ENCODE measurements at regions not wholly inside any gene's neighbourhood (a gene's known extent, or its start where the extent isn't known, plus 50 kb on each side); places are given as distances from the start of the nearest gene placed in this dataset.
A peak's percentile ranks its signal among the peaks of the same experiment; 100 is the strongest.
"Not testable (repeated sequence)": the region's sequence is repeated elsewhere in the genome, so short reads cannot be mapped to it uniquely, and the experiment has no call there.

DNA sequence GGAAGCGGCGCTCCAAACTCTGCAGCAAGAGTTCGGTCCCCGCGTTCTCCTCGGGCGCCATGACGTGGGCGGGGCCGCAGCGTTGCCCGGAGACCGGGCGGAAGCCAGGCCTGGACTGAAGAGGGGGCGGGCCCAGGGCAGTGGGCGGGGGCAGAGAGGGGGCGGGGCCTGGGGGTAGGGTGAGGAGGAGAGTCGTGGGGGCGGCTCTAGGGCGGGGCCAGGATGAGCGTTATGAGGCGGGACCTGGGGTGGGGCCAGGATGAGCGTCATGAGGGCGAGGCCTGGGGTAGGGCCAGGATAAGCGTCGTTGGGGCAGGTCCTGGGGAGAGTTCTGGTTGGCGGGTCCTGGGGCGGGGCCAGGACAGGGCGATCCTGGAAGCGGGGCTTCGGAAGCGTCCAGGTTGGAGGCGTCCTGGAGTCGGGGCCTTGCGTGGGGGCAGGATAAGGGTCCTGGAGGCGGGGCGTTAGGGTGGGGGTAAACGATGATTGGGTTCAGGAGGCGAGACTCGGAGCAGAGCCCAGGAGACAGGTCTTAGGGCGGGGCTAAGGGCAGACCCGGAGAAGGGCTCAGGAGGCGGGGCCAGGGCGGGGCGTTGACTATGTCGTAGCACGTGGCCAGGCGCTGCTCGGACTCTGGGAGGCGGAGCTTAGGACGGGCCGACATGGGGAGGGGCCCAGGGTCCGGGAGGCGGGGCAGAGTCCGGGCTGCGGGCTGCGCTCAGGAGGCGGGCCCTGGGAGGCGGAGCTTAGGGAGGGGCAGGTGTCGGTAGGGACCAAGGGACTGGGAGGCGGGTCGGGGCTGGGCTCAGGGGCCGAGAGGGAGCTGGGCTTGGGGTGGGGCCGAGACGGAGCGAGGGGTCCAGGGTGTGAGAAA, 131.1 kb upstream of the ALDH3B2 start:
- not testable (repeated sequence) for H3K36me3 ChIP-seq; H3K27me3 ChIP-seq (replicated peaks)
- H3K27ac ChIP-seq, result peak overlapping the region; percentile 89

DNA sequence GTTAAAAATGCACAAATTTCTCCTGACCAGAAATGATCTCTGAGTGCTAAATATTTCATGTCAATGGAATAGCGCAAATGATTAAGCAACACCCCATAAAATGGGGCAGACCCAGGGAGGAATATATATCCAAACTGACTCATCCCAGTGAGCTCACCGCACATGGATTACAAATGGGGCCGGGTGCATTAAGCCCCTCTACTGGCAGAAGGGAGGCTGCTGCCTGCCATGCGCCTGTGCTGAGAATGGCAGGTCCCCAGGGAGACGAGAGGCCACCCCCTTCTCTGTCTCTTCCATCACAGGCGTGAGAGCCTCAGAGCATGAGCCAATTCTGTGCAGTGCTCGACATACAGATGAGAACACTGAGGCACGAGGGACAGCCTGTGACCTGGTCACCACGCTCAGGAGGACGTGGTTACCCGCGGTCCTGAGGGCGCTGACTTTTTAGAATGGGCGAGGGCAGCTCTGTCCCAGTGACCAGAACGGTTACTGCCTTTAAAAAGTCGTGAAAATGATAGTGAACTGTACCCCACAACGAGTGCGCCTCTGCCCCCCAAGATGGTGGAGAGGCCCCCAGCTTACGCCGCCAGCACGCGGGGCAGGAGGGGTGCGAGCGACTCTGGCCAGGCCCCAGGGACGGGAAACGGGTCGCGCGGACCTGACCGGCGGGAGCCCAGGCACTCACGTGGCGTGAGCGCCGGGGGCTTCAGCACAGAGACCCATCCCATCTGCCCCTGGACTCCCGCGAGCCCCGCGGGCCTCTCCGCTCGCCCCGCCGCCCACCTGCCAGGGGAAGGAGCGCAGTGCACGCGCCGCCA, 130.2 kb upstream of the ALDH3B2 start:
- H3K27ac ChIP-seq, result peak overlapping the region; percentile 21; the same call in 1 of the 2 replicates
- peak; percentile 87 to 91 for DNase-seq (ENCODE audit: low read depth in 1 of 2, low spot score in 2 of 2)
- H3K36me3 ChIP-seq; H3K27me3 ChIP-seq (replicated peaks); H3K9me3 ChIP-seq (replicated peaks): not testable (repeated sequence)
- H3K4me3 ChIP-seq, result peak overlapping the region; percentile 44
- peaks cover 13% of the 10 kb centered on the region for H3K4me1 ChIP-seq (replicated peaks)

More for the DNA sequence above, 131.1 kb upstream of the ALDH3B2 start:
- peaks cover 13% of the 10 kb centered on the region for H3K4me1 ChIP-seq (replicated peaks)
- not testable (repeated sequence) for H3K9me3 ChIP-seq (replicated peaks)
- peak overlapping the region; percentile 44 for H3K4me3 ChIP-seq
- DNase-seq (ENCODE audit: low read depth in 1 of 2, low spot score in 2 of 2), result peak; percentile 98 to 100

DNA sequence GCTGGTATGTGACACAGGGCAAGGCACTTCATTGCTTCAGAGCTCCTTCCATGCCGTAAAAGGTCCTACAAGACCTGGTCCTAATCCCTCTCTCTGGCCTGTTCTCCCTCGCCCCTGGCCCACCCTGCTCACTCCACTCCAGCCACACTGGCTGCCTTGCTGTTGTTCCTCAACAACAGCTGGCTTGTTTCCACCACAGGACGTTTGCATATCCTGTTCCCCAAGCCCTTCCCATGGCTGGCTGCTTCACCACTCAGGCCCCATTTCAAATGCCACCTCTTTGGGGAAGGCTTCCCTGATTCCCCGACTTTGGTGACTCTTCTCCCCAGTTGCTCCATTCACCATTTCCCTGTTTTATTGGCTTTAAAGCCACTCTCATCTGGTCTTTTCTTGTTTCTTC, 129.1 kb upstream of the ALDH3B2 start:
- not testable (repeated sequence) for H3K4me3 ChIP-seq; H3K9me3 ChIP-seq (replicated peaks); H3K36me3 ChIP-seq; H3K4me1 ChIP-seq (replicated peaks); H3K27me3 ChIP-seq (replicated peaks); H3K27ac ChIP-seq; DNase-seq (ENCODE audit: low read depth in 1 of 2, low spot score in 2 of 2)

DNA sequence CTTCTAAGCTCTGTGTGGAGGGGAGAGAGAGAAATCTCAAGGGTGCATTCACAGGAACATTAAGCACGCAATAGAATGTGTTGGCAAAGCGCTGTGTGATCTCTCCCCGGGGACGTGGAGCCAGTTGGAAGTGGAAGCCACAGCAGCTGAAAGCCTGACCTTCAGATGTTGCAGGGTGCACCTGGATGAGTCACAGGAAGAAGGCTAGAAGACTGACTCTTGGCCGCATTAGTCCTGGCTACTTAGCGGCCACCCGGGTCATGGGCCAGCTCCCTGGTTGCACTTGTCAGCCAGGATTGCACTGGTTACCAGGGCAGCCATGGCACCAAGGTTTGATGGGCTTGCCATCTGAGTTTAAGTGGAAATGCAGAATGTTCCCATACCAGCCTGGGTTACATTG, 128.6 kb upstream of the ALDH3B2 start:
- H3K27me3 ChIP-seq (replicated peaks); H3K4me3 ChIP-seq; H3K27ac ChIP-seq; DNase-seq (ENCODE audit: low read depth in 1 of 2, low spot score in 2 of 2); H3K9me3 ChIP-seq (replicated peaks); H3K4me1 ChIP-seq (replicated peaks); H3K36me3 ChIP-seq: not testable (repeated sequence)

DNA sequence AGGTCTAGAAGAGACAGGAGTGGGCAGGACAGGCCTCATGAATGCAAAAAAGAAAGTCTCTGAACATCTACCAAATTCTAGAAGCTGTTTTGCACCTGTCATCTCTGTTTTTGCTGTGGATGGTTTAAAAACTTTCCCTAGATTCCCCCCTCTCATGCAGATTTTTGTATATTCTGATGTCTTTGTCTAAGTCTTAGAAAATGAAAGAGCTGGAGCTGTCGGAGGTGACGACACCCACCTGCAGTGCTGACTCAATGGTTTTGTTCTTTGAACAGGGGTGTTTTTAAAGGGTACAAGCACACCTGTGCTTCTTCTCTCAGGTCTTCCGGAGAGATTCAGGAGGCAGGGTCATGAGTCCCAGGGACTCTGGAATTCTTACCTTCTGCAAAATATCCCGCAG, 128.2 kb upstream of the ALDH3B2 start:
- H3K27me3 ChIP-seq (replicated peaks); H3K27ac ChIP-seq; H3K36me3 ChIP-seq; H3K4me3 ChIP-seq; H3K9me3 ChIP-seq (replicated peaks); DNase-seq (ENCODE audit: low read depth in 1 of 2, low spot score in 2 of 2): not testable (repeated sequence)
- H3K4me1 ChIP-seq (replicated peaks), result peaks cover 13% of the 10 kb centered on the region

DNA sequence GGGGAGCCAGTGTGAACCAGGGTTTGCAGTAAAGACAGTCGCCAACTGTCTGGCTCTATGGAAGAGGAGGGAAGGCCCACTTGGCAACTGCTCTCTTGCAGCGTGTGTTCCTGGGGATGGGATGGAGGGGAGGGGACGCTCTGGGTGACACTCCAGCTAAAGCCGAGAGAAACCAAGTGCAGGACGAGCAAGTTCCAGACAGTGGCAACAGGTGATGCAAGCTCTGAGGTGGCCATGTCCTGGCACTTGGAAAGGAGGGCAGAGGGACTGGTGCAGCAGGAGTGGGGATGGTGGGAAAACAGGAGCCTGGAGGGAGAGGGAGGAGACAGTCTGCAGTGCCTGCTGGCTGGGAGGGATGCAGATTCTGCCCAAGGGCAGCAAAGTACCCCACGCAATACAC, 127.0 kb upstream of the ALDH3B2 start:
- not testable (repeated sequence) for H3K27ac ChIP-seq; H3K4me3 ChIP-seq; H3K27me3 ChIP-seq (replicated peaks); H3K36me3 ChIP-seq; H3K9me3 ChIP-seq (replicated peaks); DNase-seq (ENCODE audit: low read depth in 1 of 2, low spot score in 2 of 2)
- peaks cover 13% of the 10 kb centered on the region for H3K4me1 ChIP-seq (replicated peaks)

DNA sequence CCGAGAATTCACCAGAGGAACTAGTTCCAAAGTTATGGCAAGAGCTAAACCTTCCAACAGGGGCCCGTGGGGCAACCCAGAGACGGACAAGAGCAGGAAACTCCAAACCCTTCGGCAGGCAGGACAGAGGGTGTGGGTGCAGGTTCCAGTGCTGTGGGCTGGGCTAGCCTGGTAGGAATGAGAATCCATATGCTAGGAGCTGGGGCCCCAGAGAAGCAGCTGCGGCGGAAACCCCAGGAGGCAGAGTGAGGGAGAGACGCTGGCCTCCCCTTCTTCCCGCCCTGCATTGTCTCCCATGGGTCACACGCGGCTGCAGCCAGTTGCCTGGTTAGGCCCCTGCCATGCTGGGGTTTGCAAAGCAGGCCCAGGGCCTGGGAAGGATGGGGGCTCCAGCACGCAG, 126.2 kb upstream of the ALDH3B2 start:
- not testable (repeated sequence) for DNase-seq (ENCODE audit: low read depth in 1 of 2, low spot score in 2 of 2); H3K36me3 ChIP-seq; H3K4me3 ChIP-seq; H3K9me3 ChIP-seq (replicated peaks); H3K27ac ChIP-seq; H3K27me3 ChIP-seq (replicated peaks)
- H3K4me1 ChIP-seq (replicated peaks), result peaks cover 13% of the 10 kb centered on the region

DNA sequence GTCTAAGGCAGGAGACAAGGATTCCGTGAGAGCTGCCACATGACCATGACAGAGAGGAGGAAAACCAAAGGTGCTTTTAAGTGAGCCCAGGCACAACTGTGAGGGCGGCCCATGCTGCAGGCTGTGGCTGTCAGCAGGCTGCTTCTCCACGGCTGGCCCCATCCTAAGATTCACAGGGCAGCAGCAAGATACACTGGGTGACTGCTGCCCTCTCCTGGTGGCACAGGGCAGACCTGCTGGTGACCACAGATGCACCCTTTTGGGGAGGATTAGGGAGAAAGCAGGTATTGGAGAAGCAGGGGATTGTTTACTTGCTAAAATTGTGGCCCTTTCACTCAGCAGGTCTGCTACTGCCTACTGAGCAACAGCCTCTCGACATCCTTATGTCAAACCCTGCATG, 125.4 kb upstream of the ALDH3B2 start:
- not testable (repeated sequence) for H3K27me3 ChIP-seq (replicated peaks); H3K4me3 ChIP-seq; H3K27ac ChIP-seq; H3K36me3 ChIP-seq; H3K9me3 ChIP-seq (replicated peaks)
- DNase-seq (ENCODE audit: low read depth in 1 of 2, low spot score in 2 of 2), result peak in 1 of 2 experiments; percentile 20
- peaks cover 13% of the 10 kb centered on the region for H3K4me1 ChIP-seq (replicated peaks)

DNA sequence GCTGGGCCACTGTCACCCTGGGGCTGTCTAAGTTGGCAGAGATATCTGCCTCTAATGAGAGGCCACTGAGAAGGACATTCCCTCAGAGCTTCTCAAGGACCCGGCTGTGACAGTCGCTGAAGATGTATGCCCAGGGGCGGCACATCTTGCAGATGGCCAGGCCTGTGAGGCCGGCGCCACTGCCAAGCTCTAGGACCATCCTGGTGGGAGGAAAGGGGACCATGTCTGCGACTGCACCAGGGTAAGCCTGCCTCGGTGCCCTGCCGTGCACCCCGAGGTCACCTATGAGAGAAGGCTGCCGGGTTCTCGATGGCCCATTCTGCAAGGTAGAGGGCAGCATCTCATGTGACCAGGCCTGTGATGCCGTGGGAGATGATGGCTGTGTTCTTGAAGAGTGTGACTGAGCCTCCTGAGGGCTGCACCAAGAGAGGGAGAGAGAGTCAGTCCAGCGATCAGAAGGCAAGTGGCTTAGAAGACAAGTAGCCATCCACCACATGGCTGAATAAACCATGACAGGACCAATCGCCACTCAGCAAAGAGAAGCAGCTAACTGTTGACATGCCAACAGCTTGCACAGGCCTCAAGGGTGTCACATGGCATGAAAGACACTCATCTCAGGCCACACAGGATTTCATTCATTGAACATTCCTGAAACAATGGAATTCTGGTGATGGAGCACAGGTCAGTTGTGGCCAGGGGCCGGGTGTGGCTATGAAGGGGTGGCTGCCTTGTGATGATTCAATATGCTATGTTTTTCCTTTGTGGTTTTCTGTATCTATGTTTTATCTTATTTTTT, 123.5 kb upstream of the ALDH3B2 start:
- not testable (repeated sequence) for H3K27me3 ChIP-seq (replicated peaks); H3K4me3 ChIP-seq; H3K4me1 ChIP-seq (replicated peaks); H3K27ac ChIP-seq; H3K9me3 ChIP-seq (replicated peaks); H3K36me3 ChIP-seq
- DNase-seq (ENCODE audit: low read depth in 1 of 2, low spot score in 2 of 2), result peak; percentile 85 to 93

DNA sequence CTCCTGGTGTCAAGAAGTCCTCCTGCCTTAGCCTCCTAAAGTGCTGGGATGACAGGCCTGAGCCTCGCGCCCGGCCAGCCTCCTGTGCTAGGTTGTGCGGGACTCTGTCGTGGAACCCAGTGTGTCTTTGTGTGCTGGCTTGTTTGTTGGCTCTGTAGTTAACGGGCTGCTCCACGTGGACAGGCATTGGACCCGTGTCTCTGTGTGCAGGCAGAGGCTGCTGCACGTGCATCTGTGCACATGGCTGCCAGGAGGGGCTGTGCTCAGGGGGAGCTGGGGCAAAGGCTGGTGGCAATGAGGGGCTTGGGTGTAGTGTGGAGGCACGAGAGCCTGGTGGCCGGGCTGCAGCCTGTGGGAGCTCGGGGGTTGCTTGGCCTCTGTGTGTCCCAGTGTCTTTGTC, 121.3 kb upstream of the ALDH3B2 start:
- Histone ChIP-seq H3K4me3 (no peak overlapping the region), H3K36me3 (no peaks in the 10 kb centered on the region), H3K4me1 (replicated peaks) (peaks cover 8% of the 10 kb centered on the region), H3K27me3 (replicated peaks) (peaks cover 5% of the 10 kb centered on the region; the same call in 1 of the 2 replicates), H3K9me3 (replicated peaks) (no peaks in the 10 kb centered on the region), H3K27ac (no peak overlapping the region)
- DNase-seq (ENCODE audit: low read depth in 1 of 2, low spot score in 2 of 2), result no peak

DNA sequence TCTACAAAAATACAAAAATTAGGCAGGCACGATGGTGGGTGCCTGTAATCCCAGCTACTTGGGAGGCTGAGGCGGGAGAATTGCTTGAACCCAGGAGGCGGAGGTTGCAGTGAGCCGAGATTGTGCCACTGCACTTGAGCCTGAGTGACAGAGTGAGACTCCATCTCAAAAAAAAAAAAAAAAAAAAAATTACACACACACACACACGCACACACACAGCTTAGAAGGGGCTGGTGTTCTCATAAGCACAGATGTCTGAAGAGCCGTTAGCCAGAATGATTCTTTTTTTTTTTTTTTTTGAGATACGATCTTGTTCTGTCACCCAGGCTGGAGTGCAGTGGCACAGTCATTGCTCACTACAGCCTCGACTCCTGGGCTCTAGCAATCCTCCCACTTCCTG, 119.3 kb upstream of the ALDH3B2 start:
- H3K4me3 ChIP-seq; DNase-seq (ENCODE audit: low read depth in 1 of 2, low spot score in 2 of 2); H3K4me1 ChIP-seq (replicated peaks); H3K36me3 ChIP-seq; H3K27ac ChIP-seq; H3K9me3 ChIP-seq (replicated peaks); H3K27me3 ChIP-seq (replicated peaks): not testable (repeated sequence)

DNA sequence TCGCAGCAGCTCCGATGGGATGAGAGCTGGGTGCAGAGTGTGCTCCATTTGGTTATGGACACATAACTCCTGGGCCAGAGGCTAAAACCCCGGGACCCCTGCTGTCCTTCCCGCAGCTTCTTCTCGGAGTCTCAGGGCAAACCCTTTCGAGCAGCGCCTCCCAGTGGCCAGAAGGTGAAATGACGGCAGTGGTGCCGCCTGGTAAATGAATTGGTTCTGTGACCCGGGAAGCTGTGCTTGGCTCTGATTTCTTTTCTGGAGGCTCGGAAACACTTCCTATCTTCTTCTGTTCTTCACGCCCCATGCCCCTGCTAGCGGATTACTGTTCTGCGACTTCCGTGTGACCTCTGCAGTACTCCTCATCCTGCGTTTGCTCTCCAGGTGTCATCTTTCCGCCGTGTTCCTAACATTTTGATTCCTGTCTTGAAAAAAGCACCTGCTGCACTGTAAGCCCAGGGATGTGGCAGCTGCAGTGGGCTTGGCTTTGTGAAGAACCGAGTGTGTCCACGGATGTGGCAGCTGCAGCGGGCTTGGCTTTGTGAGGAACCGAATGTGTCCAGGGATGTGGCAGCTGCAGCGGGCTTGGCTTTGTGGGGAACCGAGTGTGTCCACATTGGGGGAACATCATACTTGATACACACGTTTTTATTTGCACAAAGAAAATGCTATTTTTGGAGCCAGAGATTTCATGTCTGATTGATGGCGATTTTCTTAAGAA, 118.0 kb upstream of the ALDH3B2 start:
- not testable (repeated sequence) for H3K9me3 ChIP-seq (replicated peaks); H3K27ac ChIP-seq; H3K4me3 ChIP-seq; H3K36me3 ChIP-seq; H3K4me1 ChIP-seq (replicated peaks); H3K27me3 ChIP-seq (replicated peaks)
- DNase-seq (ENCODE audit: low read depth in 1 of 2, low spot score in 2 of 2), result peak in 1 of 2 experiments; percentile 34

DNA sequence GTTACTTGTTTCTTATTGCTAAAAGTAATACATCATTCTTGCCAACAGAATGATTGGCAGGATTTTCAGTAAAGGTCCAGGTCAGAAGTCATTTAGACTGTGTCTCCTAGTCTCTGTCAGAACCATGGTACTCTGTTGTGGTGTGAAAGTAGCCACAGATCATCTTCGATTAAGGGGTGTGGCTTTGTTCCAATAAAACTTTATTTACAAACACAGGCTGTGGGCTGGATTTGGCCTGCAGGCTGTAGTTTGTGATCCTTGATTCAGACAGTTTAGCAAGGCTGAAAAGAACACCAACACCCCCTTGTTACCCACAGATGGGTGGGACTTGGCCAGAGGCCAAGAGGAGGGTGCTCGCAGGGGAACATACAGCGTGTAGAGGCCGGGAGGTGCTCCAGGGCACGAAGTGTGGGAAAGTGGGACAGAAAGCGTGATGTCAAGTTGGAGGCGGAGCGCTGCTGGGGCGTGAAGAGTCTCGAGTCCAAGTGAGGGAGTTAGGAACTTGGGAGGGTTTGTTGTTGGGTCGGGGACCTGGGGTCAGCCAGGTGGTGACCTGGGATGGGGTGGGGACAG, 117.3 kb upstream of the ALDH3B2 start:
- not testable (repeated sequence) for H3K4me1 ChIP-seq (replicated peaks); H3K27ac ChIP-seq; H3K36me3 ChIP-seq; H3K9me3 ChIP-seq (replicated peaks); H3K27me3 ChIP-seq (replicated peaks); DNase-seq (ENCODE audit: low read depth in 1 of 2, low spot score in 2 of 2); H3K4me3 ChIP-seq

Data from SJSA1 (cell line).